ENCODE measurements at regions not wholly inside any gene's neighbourhood (a gene's known extent, or its start where the extent isn't known, plus 50 kb on each side); places are given as distances from the start of the nearest gene placed in this dataset.

GRCh38 chr2:7704296-7704865 is 787.2 kb downstream of the RNF144A start:
- no peaks in the 10 kb centered on the region for H3K9me2 ChIP-seq (ENCODE audit: insufficient read depth)
- H3K9ac ChIP-seq (ENCODE audit: low read length), result no peak overlapping the region
- no peak overlapping the region for H3K4me3 ChIP-seq (replicated peaks in 1 of 2; ENCODE audit: low read depth in 1 of 2, low read length in 2 of 2)
- H3K4me2 ChIP-seq (ENCODE audit: low read length), result no peak overlapping the region
- intact Hi-C loops (cut with micrococcal nuclease), result no loop called here
- DNase-seq (ENCODE audit: low read depth, low spot score) (no peak), ATAC-seq (no peak)
- no peaks in the 10 kb centered on the region for H3K4me1 ChIP-seq (ENCODE audit: control insufficient read depth in 1 of 2, insufficient read depth in 2 of 2, low read length in 2 of 2)
- H3K79me2 ChIP-seq (ENCODE audit: insufficient read depth, low read length), result no peaks in the 10 kb centered on the region
- no peak for TF ChIP-seq MAX (IDR thresholded peaks at IDR 0.05)
- no peak for TF ChIP-seq ZBTB33 (IDR thresholded peaks at IDR 0.05; ENCODE audit: extremely low read depth, insufficient replicate concordance, low read length)
- no peak for TF ChIP-seq ZFX (IDR thresholded peaks at IDR 0.05)
- TF ChIP-seq EGR1 (IDR thresholded peaks at IDR 0.05; ENCODE audit: low read depth), result no peak
- TF ChIP-seq SIN3A (IDR thresholded peaks at IDR 0.05; ENCODE audit: low read depth), result no peak
- TF ChIP-seq EZH2 (IDR thresholded peaks at IDR 0.05), result no peak
- no peak for TF ChIP-seq TCF7L2 (IDR thresholded peaks at IDR 0.05; ENCODE audit: borderline replicate concordance, extremely low read depth, insufficient read depth, insufficient read length)
- no peak for TF ChIP-seq ZNF274 (IDR thresholded peaks at IDR 0.05; ENCODE audit: low read depth, low read length)
- TF ChIP-seq REST (IDR thresholded peaks at IDR 0.05; ENCODE audit: low read depth), result no peak
- TF ChIP-seq POLR2A (IDR thresholded peaks at IDR 0.05; ENCODE audit: borderline replicate concordance, extremely low read depth, insufficient read depth, insufficient read length), result no peak
- no peak for TF ChIP-seq JUND (IDR thresholded peaks at IDR 0.05)
- no peak for TF ChIP-seq CEBPB (IDR thresholded peaks at IDR 0.05; ENCODE audit: low read depth)
- TF ChIP-seq ATF3 (IDR thresholded peaks at IDR 0.05), result no peak
- TF ChIP-seq SP1 (IDR thresholded peaks at IDR 0.05; ENCODE audit: low read depth), result no peak
- no peak for TF ChIP-seq EZH2phosphoT487 (IDR thresholded peaks at IDR 0.05; ENCODE audit: borderline replicate concordance)
- no peak for TF ChIP-seq ELF1 (IDR thresholded peaks at IDR 0.05; ENCODE audit: borderline replicate concordance, low read depth)
- TF ChIP-seq YY1 (IDR thresholded peaks at IDR 0.05; ENCODE audit: extremely low read depth, insufficient replicate concordance, low read depth, low read length), result no peak
- no peak for TF ChIP-seq CBX3 (IDR thresholded peaks at IDR 0.05; ENCODE audit: low read depth)
- no peak for TF ChIP-seq FOSL1 (IDR thresholded peaks at IDR 0.05; ENCODE audit: low read depth)
- TF ChIP-seq CTCF (IDR thresholded peaks at IDR 0.05 in 2 of 3, conservative IDR thresholded peaks at IDR 0.05 in 1 of 3; ENCODE audit: borderline replicate concordance in 1 of 3, insufficient read depth in 1 of 3, low read depth in 2 of 3, low read length in 2 of 3), result no peak
- CTCF ChIA-PET, result no interaction called here
- no peaks in the 10 kb centered on the region; the same call in 1 of the 2 replicates for H4K20me1 ChIP-seq (ENCODE audit: insufficient read depth)
- H2AFZ ChIP-seq (ENCODE audit: low read depth, low read length, poor library complexity, severe bottlenecking), result no peak overlapping the region
- H3K36me3 ChIP-seq (ENCODE audit: control insufficient read depth in 1 of 2, insufficient read depth in 2 of 2, low read length in 2 of 2), result no peaks in the 10 kb centered on the region
- H3K9me3 ChIP-seq (ENCODE audit: control insufficient read depth in 1 of 2, insufficient read depth in 1 of 2, low read depth in 1 of 2, low read length in 2 of 2), result no peaks in the 10 kb centered on the region
- RAD21 ChIA-PET (ENCODE audit: low non-redundant PET in 1 of 2, low total read pairs in 2 of 2, uncharacterized antibody in 2 of 2, unreplicated experiment in 2 of 2), result no interaction called here
- H3K27ac ChIP-seq (ENCODE audit: low read depth, low read length), result no peak overlapping the region
- POLR2A ChIA-PET, result no interaction called here
- BruUV-seq (replicated peaks), result no TSS peak
- H3K27me3 ChIP-seq (ENCODE audit: insufficient read depth, low read length), result no peaks in the 10 kb centered on the region
